ENCODE measurements at regions not wholly inside any gene's neighbourhood (a gene's known extent, or its start where the extent isn't known, plus 50 kb on each side); places are given as distances from the start of the nearest gene placed in this dataset.

DNA sequence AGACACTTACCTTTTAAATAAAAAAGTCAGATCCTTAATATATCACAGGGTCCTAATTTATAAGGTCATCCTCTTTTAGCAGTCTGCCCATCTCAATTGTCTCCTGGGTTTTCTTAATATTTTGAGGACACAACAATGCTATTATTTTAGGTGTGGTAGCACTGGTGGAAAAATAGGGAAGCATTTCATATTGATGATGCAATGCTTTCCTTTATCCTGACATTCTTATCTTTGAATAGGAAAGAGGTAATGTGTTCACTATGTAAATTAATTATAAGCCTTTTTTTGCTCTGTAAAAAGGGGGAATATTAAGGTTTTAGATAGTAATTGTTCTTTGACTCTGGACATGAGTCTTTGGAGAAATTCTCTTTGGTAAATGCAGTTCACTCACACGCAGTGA is 164.7 kb downstream of the YTHDC2 start:
- no peak overlapping the region for H3K4me3 ChIP-seq (ENCODE audit: low read depth, low read length)

DNA sequence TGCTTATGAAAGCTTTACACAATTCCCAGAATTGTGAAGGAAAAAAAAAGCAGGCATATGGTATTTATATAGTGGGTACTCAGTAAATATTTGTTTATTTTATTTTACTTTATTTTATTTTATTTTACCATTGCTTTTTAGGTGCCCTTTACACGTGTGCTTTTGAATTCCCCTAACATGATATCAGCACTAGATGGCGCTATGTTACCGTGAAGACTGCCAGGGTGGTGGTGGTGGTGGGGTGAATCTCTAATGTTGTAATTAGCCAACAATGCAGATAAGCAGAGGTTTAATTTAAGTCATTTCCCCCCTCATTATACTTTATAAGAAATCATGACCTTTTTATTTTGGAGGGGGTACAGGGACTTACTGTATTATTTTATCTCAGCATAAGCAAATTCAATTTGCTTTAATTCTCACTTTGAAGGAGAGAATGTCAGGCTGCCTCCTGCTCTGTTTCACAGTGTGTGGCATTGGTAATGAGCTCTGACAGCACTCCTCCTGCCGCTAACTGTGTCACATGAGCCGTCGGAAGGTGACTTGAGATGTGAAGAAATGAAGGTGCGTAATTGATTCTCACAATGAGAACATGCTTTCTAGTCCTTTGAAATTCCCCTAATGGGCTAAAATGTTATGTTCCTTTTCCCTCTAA is 165.6 kb downstream of the YTHDC2 start:
- TF ChIP-seq, protein P1, sequence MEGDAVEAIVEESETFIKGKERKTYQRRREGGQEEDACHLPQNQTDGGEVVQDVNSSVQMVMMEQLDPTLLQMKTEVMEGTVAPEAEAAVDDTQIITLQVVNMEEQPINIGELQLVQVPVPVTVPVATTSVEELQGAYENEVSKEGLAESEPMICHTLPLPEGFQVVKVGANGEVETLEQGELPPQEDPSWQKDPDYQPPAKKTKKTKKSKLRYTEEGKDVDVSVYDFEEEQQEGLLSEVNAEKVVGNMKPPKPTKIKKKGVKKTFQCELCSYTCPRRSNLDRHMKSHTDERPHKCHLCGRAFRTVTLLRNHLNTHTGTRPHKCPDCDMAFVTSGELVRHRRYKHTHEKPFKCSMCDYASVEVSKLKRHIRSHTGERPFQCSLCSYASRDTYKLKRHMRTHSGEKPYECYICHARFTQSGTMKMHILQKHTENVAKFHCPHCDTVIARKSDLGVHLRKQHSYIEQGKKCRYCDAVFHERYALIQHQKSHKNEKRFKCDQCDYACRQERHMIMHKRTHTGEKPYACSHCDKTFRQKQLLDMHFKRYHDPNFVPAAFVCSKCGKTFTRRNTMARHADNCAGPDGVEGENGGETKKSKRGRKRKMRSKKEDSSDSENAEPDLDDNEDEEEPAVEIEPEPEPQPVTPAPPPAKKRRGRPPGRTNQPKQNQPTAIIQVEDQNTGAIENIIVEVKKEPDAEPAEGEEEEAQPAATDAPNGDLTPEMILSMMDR (IDR thresholded peaks at IDR 0.05; ENCODE audit: insufficient read depth, low read length): peak; percentile 69
- H3K4me3 ChIP-seq (ENCODE audit: low read depth, low read length): no peak overlapping the region
- peak; percentile 39 for DNase-seq (ENCODE audit: low read depth)

More for the DNA sequence above, 164.7 kb downstream of the YTHDC2 start:
- TF ChIP-seq, protein P1 (IDR thresholded peaks at IDR 0.05; ENCODE audit: insufficient read depth, low read length): no peak
- DNase-seq (ENCODE audit: low read depth): no peak

DNA sequence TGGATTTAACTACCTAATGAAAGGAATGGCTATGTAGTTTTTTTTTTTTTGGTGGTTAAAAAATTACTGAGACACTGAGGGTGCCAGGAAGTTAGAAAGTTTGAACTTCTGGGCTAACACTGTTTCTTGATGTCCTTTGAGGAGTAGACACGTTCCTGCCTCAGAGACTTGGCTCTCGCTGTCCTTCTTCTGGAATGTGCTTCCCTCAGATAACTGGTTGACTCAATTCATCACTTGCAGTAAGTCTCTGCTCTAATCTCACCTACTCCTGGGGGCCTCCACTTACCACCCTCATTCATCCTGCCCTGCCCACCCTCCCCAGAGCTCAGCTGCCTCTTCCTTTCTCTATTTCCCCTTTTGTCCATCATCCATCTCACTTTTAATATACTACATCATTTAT is 167.0 kb downstream of the YTHDC2 start:
- no peak for DNase-seq (ENCODE audit: low read depth)

DNA sequence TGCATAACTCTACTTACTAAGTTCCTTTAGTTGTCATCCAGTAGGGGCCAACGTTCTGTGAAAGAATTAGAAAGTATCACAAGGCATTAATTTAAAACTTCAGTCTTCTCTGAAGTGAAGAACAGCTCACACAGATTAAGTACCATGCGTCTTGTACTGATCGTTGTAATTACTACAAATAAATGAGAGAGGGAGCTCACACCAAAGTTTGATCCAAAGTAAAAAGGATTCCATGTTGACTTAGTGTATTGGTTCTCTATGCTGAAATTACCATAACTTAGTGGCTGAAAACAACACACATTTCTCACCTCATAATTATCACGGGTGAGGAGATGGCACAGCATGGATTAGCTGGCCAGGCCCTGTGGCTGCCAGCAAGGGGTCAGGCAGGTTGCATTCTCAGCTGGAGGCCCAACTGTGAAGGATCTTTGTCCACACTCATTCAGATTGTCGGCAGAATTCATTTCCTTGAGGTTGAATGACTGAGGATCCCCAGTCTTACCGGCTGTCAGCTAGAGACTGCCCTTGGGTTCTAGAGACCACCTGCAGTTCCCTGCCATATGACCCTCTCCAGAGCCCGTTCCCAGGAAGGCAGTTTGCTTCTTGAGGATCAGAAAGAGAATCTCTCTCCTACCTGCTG is 169.1 kb downstream of the YTHDC2 start:
- DNase-seq (ENCODE audit: low read depth): no peak
- TF ChIP-seq, protein P1 (IDR thresholded peaks at IDR 0.05; ENCODE audit: insufficient read depth, low read length): no peak
- no peak overlapping the region for H3K4me3 ChIP-seq (ENCODE audit: low read depth, low read length)

More for the DNA sequence above, 167.0 kb downstream of the YTHDC2 start:
- H3K4me3 ChIP-seq (ENCODE audit: low read depth, low read length): no peak overlapping the region
- TF ChIP-seq, protein P1 (IDR thresholded peaks at IDR 0.05; ENCODE audit: insufficient read depth, low read length): no peak

DNA sequence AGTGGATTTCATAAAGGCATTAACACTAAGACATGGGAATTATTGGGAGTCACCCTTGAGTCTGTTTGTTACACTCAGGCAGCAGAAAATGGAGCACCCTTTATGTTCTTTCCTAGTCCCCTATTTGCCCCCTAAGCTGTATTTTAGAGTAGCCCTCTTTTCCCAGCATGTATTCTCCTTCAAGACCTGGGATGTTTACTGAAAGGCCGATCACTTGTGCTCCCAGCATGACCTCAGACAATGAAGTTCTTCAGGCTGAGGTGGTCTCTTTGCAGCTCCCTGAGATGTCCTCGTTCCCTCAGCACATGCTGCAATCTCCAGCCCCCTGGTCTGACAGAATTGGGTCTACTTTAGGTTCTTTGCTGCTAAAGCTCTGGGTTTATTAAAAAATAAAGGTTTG is 169.7 kb downstream of the YTHDC2 start:
- DNase-seq (ENCODE audit: low read depth): no peak
- TF ChIP-seq, protein P1 (IDR thresholded peaks at IDR 0.05; ENCODE audit: insufficient read depth, low read length): no peak
- H3K4me3 ChIP-seq (ENCODE audit: low read depth, low read length): no peak overlapping the region

DNA sequence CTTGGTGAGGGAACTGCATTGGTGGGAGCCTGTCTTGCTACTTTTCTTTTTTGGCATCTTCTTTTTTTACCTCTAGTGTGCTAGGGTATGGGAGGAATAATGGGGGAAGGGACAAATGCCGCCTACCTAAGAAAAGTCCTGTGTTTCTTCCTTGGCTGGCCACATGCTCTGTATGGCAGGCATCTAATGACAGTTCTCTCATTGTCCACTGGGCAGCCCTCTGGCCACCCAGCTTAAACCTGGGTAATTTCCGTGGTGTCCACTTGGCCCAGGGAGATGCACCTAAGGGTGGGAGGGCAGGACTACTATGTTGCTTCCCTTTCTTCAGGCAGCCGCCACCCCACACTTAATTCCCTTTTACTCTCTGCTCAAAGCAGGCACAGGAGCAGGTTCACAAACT is 173.1 kb downstream of the YTHDC2 start:
- H3K4me3 ChIP-seq (ENCODE audit: low read depth, low read length): no peak overlapping the region
- no peak for DNase-seq (ENCODE audit: low read depth)
- TF ChIP-seq, protein P1 (IDR thresholded peaks at IDR 0.05; ENCODE audit: insufficient read depth, low read length): no peak

Measured in fibroblast of the aortic adventitia (primary cell).